CD4-positive, alpha-beta T cell treated with Interleukin-1 beta for 1 hour (primary cell): ENCODE measurements at regions not wholly inside any gene's neighbourhood (a gene's known extent, or its start where the extent isn't known, plus 50 kb on each side); places are given as distances from the start of the nearest gene placed in this dataset.

Source experiments
- DNase-seq, 2 donors: peaks; one replicate each; pipeline ENCODE4 v3.0.0-alpha.2; 2020 to 2022

- no peak for DNase-seq
These were observed 674.8 kb upstream of the ZEB2 start for GRCh38 chr2:145194673-145195072.

GRCh38 chr2:145190031-145190703 is 670.2 kb upstream of the ZEB2 start:
- no peak for DNase-seq

GRCh38 chr2:145186303-145186702 is 666.4 kb upstream of the ZEB2 start:
- DNase-seq, result no peak

GRCh38 chr2:145185696-145186095 is 665.8 kb upstream of the ZEB2 start:
- no peak for DNase-seq

- DNase-seq, result no peak
These were observed 665.1 kb upstream of the ZEB2 start for GRCh38 chr2:145184741-145185651.

GRCh38 chr2:145169285-145169684 is 649.4 kb upstream of the ZEB2 start:
- DNase-seq, result no peak

- DNase-seq, result no peak
These were observed 648.2 kb upstream of the ZEB2 start for GRCh38 chr2:145168091-145168490.

GRCh38 chr2:145166731-145167302 is 646.9 kb upstream of the ZEB2 start:
- DNase-seq, result no peak

- no peak for DNase-seq
These were observed 641.7 kb upstream of the ZEB2 start for GRCh38 chr2:145161656-145162055.

- no peak for DNase-seq
These were observed 640.9 kb upstream of the ZEB2 start for GRCh38 chr2:145160855-145161254.

GRCh38 chr2:145159676-145160075 is 639.8 kb upstream of the ZEB2 start:
- DNase-seq, result no peak

- no peak for DNase-seq
These were observed 638.0 kb upstream of the ZEB2 start for GRCh38 chr2:145157741-145158591.

GRCh38 chr2:145157036-145157675 is 637.2 kb upstream of the ZEB2 start:
- DNase-seq, result no peak

GRCh38 chr2:145156199-145156598 is 636.3 kb upstream of the ZEB2 start:
- DNase-seq, result no peak

GRCh38 chr2:145155196-145155595 is 635.3 kb upstream of the ZEB2 start:
- DNase-seq, result no peak

- DNase-seq, result no peak
These were observed 634.8 kb upstream of the ZEB2 start for GRCh38 chr2:145154731-145155130.

GRCh38 chr2:145146691-145147090 is 626.8 kb upstream of the ZEB2 start:
- no peak for DNase-seq

GRCh38 chr2:145144131-145144728 is 624.3 kb upstream of the ZEB2 start:
- DNase-seq, result no peak

- DNase-seq, result no peak
These were observed 622.1 kb upstream of the ZEB2 start for GRCh38 chr2:145141981-145142380.

- DNase-seq, result no peak
These were observed 620.7 kb upstream of the ZEB2 start for GRCh38 chr2:145140658-145141057.

- no peak for DNase-seq
These were observed 618.7 kb upstream of the ZEB2 start for GRCh38 chr2:145138626-145139025.

- DNase-seq, result no peak
These were observed 618.0 kb upstream of the ZEB2 start for GRCh38 chr2:145137901-145138300.
